Bone marrow (tissue), 2 donors: ENCODE measurements at regions not wholly inside any gene's neighbourhood (a gene's known extent, or its start where the extent isn't known, plus 50 kb on each side); places are given as distances from the start of the nearest gene placed in this dataset.
"Not testable (repeated sequence)": the region's sequence is repeated elsewhere in the genome, so short reads cannot be mapped to it uniquely, and the experiment has no call there.

Experiments
- DNase-seq, 2 donors: peaks; one replicate each; lab custom pipeline; 2025; lab: John Stamatoyannopoulos, UW

DNA sequence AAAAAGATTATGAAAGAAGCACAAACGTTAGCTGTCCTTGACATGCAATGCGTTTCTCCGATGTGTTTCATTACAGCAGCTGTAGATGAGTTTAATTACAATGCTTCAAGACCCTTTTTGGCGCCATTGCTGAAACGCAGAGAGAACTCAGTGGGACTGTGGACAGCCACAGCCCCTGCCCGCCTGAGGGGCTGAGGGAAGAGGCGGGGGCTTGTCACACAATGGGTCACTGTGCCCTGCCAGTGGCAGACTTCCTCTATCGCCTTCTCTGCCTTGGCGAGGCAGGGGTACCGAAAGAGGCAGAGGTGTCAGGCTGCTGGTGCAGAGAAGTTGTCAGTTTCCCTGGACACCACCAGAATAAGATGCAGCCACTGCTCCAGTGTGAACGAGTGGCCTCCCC, 252.0 kb downstream of the NR2F2 start:
- no peak for DNase-seq

DNA sequence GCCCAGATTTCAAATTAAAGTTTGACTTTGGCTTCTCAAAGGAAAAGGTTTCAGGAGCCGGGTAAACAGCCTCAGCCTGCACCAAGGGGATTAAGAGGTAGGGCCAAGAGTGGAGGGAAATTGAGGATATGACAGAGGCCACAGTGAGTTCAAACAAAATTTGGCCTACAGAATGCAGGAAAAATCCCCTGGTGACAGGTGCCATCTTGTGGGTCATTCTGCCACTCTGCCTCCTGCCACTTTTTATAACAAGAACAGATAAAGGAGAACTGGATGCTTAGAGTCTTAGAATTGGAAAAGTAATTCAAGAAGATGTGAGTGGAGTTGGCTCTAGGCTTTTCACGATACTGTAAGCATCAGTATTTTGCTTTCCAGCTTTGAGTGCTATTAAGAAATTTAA, 253.2 kb downstream of the NR2F2 start:
- no peak for DNase-seq

DNA sequence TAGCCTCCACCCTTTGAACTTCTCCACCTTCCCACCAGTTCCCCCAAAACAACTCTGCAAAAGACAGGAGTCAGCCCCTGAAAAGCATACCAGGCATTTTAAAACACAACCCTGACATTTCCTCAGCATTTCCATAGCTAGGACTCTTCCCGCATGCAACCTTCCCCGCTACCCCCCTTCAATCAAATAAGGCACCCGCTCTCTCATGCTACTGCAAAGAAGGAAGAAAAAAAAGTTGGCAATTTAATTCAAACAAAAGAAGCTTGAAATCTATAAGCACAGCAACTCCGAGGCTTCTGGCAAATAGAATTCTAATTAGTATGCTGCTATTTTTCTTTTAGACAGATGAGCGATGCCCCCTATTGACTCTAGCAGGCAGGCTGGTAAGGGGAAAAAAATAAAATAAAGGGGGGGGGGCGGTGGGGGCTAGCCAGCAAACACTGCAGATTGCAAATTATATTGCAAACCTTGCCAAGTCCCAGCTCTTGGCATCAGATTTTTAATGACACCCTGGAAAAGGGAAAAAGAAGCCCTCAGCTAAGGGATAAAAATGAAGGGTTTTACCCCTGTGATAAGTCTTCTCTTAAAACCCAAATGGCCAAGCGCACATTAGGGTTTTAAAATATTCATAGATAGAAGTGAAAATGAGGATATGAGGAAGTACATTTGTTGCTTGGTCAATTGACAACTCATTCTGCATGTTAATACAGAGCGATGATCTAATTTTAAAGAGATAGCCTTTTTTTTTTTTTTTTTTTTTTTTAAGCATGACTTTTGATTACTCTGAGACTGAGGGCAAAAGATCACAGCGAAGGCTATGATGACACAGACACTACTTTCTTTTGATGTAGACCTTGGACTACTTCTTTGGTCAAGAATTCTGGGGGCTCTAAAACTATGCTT, 255.2 kb downstream of the NR2F2 start:
- DNase-seq, result no peak

DNA sequence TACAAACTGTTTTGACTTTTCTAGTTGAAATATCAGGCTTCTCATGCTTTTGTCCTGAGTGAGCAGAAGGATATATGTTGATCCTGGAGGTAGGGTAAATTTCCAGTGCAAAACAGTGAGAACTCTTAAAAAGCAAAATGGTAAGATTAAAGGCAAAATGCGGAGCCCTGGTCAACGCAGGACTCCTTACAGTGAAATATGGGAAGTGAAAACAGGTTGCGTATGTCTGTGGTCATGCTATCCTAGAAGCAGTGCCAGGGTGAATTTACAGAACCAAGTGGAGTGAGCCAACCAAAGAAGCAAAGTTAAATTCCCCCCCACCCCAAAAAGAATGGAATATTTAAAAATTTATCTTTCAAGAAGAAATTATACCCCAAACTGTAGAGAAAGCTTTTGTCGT, 256.4 kb downstream of the NR2F2 start:
- DNase-seq, result no peak

DNA sequence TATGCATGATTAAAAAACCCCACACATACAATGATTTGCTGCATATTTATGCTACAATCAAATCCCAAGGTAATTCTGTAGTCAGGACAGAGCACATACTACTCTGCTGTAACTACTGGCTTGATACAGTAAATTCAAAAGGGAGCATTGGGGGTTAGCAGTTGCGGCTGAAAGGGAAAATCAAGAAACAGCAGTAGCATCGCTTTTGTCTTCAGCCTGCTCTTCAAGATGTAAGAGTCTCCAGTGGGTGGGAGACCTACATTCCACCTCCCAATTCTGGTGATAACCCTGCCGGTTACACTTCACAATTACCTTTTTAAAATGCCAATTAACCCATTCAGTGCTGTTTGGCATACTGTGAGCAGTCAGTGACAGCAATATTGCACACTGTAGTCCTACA, 259.4 kb downstream of the NR2F2 start:
- DNase-seq, result no peak

DNA sequence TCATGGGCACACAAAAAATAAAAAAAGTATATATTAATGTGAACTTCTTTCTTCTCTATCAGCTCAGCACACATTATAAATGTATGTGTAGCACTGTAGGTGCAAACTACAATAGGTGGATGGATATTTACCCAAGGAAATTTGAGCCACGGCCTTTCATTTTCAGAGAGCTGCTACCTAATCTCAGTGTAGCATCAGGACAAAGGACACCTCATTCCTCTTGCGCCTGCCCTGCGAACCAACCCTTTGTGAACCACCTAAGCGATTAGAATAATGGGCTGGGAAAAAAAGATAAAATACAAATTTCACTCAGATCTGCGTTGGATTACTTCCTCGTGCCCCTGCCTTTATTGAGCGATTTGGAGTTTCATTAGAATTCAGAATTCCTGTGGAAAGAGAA, 263.2 kb downstream of the NR2F2 start:
- no peak for DNase-seq

DNA sequence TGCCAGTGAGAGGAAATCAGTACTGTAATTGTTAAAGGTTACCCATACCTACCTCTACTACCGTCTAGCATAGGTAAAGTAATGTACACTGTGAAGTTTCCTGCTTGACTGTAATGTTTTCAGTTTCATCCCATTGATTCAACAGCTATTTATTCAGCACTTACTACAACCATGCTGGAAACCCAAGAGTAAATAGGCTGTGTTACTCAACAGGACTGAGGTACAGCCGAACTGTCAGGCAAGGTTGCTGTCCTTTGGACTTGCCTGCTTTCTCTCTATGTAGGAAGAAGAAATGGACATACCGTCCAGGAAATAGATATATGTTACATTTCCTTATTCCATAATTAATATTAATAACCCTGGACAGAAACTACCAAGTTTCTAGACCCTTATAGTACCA, 265.5 kb downstream of the NR2F2 start:
- DNase-seq, result no peak

DNA sequence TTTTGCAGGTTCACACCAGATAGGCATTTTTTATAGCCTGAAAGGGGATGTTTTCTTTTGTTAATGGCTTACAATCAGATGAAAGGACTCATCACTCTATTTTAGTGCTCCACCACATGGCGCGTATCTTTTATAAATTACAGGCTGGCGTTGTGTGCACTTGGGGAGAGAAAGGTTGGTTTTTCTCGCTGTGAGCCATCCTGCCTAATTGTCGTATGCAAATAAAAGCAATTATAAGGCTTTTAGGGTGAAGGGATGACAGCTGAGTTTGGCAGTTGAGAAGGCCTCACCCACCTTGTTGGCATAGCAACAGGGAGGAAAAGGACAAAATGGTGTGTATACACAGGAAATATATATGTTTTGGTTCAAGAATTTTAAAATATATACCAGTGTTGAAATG, 268.0 kb downstream of the NR2F2 start:
- DNase-seq, result no peak

DNA sequence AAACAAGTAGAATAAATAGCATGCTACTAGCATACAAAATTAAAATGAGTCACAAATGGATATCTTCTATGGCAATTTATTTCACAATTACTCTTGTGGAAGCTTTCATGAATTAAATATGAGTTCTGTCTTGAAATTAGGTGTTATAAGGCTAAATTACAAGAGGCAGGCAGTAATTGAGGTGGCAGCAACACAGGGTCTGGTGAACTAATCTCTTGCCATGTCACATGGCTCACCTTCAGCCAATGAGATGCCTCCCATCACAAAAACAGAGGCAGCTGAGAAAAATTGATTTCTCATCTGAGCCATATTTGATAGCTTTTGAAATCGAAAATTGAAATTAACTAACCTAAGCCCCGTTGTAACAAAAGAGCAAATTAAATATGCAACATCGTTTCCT, 268.8 kb downstream of the NR2F2 start:
- DNase-seq, result no peak

DNA sequence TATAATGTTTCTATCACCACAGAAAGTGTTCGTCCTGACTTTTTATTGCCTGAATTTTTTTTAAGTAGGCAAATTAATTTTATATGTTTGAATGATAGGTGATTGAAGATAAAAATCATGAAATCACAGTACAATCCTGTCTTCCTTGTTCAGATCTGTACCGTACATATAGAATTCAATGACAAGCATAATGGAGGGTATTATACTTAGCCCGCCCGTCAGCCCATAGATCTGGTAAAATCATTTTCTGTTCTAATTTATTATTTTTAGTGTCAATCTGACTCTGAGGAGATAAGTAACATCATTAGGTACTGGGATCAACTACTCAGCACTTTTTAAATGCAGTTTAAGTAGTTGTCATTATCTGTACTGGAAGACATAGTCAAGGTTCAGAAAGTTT, 269.9 kb downstream of the NR2F2 start:
- no peak for DNase-seq

DNA sequence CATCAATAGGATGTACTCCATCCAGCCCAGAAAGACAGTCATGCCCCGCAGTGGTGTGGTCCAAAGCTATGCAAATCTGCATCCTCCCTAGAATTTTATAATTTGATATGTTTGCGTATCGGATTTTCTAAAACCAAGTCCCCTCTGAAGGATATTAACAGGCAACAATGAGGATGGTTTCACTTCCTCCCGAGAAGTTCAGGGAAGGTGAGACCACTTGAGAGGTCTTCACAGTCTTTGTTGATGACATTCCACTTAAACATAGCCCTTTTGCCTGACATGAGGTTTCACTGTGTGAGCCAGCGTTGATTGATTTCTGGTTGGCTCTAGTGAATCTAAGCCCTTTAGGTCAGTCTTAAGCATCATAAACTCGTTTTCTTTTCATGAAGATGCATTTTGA, 276.1 kb downstream of the NR2F2 start:
- DNase-seq, result no peak

DNA sequence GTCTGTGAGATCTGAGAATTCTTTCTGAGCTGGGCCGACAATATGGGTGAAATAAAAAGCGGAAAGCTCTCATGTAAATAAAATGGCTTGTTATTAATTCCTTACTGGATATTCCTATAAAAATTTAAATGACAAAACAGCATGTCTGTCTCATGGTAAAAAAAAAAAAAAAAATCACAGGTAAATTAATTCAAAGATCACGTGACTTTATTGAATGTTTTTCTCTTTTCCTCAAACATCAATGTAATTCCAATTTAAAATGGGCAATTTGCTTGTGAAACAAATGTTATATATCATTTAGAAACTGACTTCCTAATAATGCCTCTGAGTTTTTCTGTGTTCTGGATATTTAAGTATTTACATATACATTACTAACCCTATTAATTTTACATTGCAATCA, 280.3 kb downstream of the NR2F2 start:
- DNase-seq, result no peak

DNA sequence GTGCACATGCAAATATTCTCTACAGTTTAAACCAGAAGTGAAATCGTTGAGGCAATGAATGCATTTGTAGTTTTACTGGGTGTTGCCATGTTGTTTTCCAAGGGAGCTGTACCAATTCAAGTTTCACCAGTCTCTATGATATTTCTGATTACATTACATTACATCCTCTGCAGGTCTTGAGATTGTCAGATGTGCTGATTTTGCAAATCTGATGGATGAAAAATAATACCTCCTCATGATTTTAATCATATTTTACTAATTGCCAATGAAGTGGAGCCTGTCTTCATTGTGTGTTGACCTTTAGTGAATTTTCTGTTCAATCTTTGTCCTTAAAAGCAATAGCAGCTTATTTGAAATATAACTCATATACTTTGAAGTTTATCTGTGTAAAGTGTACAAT, 282.4 kb downstream of the NR2F2 start:
- DNase-seq, result no peak

DNA sequence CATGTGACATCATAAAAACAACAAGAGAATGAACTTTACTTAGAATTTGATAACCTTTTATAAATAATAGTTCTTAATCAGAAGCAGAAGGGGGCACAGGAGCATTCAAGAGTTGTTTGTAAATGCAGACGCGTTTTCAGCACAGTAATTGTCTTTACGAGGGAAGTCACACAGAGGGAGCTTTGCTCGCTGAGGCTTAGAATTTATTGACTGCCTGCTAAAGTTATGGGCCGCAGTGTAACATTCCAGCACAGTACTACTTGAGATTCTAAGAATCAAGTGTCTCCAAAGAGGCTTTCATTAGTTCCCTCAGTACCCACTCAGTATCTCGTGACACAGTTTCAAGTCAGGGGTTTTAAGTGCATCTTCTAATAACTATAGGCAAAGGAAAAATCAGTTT, 288.7 kb downstream of the NR2F2 start:
- DNase-seq, result no peak

DNA sequence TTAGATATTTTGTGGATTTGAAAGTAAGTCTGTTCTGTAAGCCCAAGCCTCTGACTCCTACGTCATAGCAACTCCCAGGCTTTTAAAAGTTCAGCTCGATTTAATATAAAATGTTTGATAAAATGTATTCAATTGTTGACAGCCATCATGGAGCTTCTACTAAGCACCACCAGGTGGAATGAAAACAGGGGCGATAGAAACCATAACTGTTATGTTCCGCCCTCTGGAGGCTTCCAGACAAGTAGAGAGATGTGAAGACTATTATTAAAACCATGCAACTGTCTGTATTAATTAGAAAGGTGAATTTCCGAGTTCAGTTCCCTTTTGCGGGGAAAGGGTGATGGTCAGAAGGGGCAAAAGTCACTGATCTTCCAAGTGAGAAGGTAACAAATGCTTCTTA, 292.2 kb downstream of the NR2F2 start:
- no peak for DNase-seq

DNA sequence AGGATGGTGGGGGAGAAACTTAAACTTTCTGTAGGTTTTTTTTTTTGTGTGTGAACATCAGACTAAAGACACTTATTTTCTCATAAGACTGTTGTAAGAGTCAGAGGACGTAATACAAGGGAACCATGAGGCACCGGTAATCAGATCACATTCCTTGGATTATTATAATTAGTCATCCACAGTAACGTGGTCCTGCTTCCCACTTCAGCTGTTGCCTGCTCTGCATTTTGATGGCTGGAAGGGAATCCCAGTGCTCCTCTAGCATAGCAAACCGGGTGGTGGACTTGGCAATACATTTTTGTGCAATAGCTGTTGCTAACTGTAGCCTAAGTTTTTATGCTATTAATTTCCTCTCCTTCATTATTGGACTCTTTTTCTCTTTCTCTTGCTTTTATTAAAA, 294.8 kb downstream of the NR2F2 start:
- no peak for DNase-seq

DNA sequence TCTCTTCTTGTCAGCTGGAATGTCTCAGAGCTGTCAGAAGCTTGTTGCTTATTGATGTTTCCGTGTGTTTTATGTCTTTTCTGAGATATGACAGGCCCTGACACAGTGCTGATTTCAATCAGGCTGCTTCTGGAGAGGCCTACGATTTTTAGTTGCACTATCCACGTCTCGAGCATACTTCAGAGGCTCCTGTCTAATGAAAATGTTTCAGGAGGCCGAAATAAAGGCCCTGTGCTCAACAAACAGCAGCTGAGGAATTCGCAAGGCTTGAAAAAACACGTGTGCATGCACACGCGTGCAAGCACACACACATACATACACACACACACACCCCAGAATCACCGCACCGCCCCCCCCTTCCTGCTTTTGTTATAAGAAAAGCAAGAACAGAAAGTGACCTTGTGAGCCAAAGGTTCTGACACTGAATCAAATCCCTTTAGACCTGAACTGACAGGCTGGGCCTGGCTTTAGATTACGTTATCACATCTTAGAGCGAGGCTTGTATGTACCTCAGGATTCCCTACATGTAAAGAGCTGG, 296.6 kb downstream of the NR2F2 start:
- DNase-seq, result no peak

DNA sequence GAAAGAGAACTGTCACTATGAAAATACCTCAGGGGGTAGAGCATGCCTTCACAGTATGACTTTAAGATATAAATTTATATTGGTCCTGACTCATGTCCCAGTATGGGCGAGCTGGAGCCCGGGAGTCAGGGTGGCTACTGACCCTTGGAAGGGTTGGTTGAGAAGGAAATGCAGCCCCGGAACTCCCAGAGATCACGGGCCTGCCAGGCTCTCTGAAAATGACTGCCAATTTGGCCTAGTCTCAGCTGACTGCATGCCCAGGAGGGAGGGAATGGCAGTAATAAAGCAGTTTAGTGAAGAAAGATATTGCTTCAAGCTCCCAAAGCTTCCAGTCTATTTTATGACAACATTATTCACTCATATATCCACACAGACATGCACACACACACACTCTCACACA, 299.0 kb downstream of the NR2F2 start:
- no peak for DNase-seq

DNA sequence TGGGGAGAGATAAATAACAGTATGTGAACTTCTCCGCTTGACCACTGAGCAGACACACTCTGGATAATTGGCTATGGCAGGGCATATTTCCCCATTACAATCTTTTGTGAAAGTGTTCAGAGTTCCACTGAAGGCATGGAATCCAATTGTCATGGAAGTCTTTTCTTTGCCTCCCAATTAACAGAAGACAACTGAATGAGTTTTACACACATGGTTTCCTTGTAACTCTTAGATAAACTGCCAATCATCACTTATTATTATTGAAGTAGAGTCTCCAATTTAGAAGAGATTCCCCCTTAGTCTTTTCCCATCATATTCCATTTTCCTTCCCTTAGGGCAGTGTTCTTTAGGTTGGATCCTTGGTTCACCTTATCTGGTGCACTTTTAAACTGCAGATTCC, 308.3 kb downstream of the NR2F2 start:
- DNase-seq, result no peak

DNA sequence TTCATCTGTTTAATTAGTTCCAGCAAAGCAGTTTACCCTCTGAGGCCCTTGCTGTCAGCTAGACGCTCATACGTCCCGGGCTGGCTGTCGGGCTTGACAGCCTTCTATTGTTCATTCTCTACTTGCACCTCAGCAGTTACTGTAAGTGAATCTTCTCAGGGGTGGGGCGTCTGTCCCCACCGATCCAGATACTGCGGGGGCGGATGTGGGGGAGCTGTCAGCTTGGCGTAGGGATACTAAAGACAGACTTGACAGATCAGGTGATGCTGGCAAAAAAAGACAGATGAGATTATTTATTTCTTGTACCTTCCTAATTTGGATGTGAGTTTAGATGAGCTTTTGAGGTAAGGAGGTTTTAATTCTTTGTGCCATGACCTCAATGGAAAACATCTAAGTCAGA, 315.3 kb downstream of the NR2F2 start:
- no peak for DNase-seq

DNA sequence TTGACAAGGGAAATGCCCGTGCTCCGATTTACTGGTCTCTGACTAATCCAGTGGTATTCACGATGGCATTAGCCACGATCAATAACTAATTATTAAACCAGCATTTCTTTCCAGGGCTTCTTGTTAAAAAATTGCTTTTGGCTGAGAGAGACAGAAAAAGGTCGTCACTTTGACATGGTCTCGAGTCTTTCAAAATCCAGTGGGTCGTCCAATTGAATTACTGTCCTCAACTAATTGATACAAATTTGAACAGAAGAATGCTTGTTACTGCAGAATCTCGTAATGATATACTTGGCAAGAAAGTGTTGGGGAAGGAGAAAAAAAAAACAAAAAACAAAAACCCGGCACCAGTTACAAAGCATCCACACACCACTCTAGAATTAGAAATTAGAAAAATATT, 318.4 kb downstream of the NR2F2 start:
- DNase-seq, result no peak

DNA sequence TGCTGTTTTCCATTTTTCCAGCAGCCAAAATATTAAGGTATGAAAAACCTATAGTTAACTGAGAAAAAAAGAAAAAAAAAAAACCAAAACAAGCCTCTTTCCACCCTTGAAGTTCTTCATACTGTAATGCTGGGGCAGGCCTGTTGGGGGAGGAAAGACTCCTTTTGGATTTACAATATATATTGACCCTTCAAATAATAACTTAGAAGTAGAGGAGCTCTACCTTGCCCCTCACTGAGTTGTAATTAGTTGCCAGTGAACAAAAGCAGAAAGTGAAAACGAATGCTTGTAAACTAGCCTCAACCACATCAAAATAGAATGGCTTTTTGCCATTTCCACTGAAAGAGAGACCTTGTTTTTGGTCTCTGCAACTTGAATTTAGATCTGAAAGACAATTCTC, 326.6 kb downstream of the NR2F2 start:
- DNase-seq, result no peak

DNA sequence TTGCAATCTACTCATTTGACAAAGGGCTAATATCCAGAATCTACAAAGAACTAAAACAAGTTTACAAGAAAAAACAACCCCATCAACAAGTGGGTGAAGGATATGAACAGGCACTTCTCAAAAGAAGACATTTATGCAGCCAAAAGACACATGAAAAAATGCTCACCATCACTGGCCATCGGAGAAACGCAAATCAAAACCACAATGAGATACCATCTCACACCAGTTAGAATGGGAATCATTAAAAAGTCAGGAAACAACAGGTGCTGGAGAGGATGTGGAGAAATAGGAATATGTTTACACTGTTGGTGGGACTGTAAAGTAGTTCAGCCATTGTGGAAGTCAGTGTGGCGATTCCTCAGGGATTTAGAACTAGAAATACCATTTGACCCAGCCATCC, 336.5 kb downstream of the NR2F2 start:
- not testable (repeated sequence) for DNase-seq

DNA sequence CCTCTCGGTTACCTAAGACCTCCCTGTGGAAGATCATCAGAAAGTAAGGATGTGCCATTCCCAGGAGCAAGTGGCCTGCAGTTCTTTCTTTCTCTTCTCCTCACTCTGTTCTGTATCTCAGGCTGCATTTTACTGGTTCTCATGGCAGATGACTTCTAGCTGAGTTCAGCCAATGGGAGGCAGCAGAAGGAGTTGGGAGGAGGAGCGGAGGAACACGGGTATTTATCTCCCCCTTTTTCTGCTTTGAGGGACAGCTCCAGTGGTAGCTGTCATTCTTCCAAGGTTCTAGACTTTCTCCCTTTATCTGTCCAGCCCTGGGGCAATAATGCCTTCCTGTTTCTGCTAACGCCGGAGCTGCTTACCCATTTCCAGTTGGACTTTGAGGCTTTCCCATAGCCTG, 339.9 kb downstream of the NR2F2 start:
- no peak for DNase-seq
